COR-L47 (cell line): ENCODE measurements at regions not wholly inside any gene's neighbourhood (a gene's known extent, or its start where the extent isn't known, plus 50 kb on each side); places are given as distances from the start of the nearest gene placed in this dataset.

Experiments used
- DNase-seq: peaks from one replicate; lab custom pipeline; 2025; lab: John Stamatoyannopoulos, UW

- no peak for DNase-seq
These were observed 141.3 kb upstream of the SDK2 start for GRCh38 chr17:73785496-73785895.

GRCh38 chr17:73785958-73786743, 141.9 kb upstream of the SDK2 start:
- no peak for DNase-seq

DNA sequence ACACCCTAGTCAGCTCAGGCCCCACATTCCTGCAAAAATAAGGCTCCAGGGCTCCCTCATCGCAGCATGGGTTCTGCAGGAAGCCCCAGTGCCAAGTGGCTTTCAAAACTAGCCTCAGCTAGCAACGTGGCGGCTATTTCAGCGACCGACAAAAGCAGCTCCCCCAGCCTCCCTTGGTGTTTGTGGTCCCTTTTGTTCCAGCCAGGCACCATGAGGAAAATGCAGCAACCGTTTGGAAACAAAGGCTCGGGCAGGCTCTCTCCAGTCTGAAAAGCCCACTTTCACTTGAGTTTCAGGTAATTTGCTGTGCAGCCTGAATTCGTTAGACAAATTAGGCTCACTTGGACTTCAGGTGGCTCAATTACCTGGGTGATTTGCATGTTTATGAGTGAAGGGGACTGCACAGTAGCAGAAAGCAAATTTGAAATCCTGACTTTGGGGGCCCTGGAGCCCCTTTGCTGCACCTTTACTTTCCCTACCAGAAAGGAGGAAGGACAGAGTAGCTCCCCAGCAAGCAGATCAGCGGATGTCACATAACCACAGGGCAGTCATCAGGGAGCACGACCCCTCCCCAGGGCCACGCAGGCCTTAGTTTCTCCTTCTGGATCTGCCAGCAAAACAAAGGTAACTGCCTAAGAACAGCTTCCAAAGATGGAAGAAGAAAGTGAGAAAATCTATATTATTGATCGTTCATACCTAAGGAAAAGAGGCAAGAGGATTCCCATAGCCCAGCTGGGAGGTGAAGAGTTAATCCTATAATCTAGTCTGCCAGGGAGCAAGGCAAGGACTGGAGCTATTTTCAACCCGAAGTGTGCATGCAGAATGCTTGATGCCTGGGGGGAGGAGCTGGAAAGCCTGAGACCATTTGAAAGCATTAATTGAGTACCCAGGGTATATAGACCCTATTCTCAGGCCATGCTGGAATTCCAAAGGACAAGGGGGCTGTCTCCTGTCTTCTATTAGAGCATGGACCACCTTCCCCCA, 143.1 kb upstream of the SDK2 start:
- no peak for DNase-seq

GRCh38 chr17:73788111-73788510, 143.9 kb upstream of the SDK2 start:
- DNase-seq: no peak

DNA sequence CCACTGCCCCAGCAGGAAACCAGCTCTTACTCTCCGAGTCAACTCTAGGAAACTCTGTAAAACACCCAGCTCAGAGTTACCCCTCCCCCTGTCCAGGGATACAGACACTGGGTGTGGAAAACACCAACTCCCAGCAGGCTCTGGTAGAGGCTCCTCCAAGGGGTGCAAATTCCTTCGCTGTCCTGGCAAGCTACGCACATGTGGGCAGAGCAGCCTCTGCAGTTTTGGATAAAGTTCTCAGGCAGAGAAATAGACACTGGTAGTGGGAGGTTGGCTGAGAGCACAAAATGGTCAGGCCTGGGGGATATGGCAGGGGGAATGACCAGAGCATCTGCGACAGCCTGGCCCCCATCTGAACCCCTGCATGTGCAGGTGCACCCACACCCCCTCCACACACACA, 146.9 kb upstream of the SDK2 start:
- DNase-seq: no peak

DNA sequence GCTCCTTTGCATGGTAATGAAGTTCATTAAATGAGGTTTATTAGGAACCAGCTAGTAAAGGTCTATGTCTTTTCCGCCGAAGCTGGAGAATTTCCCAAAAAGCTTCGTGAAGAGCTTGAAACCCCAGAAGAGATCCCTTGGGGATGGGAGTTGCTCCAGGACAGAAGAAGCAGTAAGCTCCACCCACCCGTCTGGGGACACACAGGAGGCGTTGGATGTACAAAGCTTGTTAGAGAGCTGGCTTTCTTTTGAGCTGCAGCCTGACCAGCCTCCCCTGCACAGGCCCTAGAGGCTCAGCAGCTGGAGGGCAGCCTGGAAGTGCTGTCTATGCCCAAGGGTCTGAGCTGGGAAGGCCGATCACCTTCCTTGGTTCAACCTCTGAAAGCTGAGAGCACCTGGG, 147.4 kb upstream of the SDK2 start:
- DNase-seq: no peak

GRCh38 chr17:73792994-73793393, 148.7 kb upstream of the SDK2 start:
- no peak for DNase-seq

GRCh38 chr17:73794336-73794735, 150.1 kb upstream of the SDK2 start:
- DNase-seq: no peak

- peak; percentile 31 for DNase-seq
These were observed 151.5 kb upstream of the SDK2 start for GRCh38 chr17:73795730-73796129.

DNA sequence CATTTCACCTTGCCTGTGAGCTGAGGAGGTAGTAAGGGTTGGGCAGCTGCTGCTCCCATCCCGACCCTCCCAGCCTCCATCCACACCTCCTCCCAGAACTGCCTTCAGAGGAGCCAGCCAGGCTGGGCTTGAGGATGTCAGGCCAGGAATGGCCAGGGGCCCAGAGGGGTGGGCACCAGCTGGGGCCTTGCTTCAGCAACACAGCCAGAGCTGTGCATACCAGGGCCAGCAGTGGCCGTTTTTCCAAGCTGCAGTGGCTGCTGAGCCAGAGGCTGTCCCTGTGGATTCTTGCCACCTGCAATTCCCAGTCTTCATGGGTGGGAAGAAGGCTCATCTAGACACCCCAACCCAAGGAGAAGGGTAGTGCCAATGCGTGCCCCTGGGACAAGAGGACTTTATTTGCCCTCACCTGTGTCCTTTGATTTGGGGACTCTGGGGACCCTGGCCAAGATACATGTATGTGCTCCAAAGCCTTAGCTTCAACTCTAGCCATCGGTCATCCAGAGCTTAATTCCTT, 153.4 kb upstream of the SDK2 start:
- DNase-seq: no peak

- DNase-seq: no peak
These were observed 154.0 kb upstream of the SDK2 start for GRCh38 chr17:73798111-73798748.

- DNase-seq: no peak
These were observed 154.9 kb upstream of the SDK2 start for GRCh38 chr17:73799096-73799495.

- no peak for DNase-seq
These were observed 155.8 kb upstream of the SDK2 start for GRCh38 chr17:73799781-73800627.

DNA sequence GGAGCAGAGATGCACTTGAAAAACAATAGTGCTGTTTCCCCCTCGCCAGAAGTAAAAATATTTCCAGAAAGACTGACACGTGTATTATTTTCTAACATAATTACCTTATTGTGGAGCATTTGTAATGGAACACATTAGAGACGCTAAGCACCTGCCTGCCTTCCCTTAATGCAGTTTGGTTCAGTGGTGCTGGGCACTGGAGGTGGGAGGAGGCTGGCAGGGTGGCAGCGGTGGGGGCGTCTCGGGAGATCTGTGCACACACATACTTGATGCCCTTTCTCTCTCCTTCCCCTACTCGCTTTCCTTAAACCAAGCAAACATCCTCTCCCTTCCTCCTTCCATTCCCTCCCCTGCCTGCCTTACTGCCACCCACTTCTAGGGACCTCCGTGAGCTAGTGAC, 156.6 kb upstream of the SDK2 start:
- DNase-seq: peak; percentile 74

DNA sequence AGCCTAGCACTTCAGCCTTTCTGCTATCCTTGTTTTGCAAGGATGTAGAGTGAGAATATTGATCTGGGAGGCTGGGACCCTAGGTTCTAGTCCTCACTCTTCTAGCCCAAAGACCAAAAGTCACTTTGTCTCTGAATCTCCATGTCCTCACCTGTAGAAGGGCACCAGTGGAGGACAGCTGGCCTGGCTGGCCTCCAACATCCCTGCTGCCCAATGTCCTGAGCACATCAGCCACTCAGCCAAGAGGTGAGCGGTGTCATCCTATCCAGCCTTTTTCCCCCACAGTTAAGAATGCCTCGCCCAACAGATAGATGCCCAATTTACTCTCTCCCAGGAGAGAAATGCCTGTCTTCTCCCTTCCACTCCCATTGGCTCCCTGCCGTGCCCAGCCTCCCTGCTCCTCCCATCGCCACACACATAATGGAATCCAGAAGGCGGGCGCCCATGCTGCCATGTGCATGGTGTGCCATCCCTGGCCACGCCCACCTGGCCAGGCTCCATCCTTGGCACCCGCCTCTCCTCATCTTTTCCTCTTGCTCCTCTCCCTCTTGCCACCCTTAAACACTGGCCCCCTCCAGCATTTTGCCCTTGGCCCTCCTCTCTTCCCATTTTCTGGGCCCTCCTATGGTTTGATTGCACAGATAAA, 157.3 kb upstream of the SDK2 start:
- DNase-seq: peak; percentile 66

DNA sequence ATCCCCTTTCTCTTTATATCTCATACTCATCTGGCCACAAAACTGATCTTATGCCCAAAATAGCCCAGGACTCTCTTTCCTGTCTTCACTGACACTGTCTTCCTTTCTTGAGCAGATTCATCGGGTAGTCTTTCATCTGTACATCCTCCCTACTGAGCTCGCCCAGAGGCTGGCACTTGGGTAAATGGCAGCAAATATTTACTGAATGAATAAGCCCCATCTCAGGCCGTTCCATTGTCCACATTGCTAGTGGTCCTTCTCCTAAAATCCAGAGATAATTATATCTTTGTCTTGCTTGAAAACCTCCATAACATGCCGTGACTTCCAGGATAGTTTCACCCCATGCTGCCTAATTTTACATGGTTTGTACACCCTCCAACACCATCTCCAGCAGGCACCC, 158.1 kb upstream of the SDK2 start:
- peak; percentile 52 for DNase-seq

GRCh38 chr17:73802871-73803270, 158.6 kb upstream of the SDK2 start:
- no peak for DNase-seq

DNA sequence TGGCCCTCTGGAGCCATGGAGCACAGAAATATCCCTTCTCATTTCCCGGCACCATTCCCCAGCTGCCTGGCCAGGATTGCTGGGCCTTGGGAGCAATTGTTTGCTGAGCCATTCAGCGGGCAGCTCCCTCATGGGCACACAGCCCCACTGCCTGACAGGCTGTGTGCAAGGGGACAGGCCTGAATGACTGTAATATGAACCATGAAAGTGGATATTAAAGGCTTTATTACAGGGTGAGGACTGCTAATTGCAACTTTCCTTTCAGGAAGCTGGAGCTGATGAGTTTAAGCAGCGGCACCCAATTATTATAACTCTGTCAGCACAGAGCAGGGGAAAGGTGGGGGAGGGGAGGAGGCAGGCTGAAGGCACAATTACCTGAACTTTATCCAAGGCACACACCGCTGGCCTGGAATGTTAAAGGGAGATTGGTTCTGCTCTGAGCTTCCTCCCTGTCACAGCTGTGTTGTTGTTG, 159.8 kb upstream of the SDK2 start:
- peak; percentile 92 for DNase-seq

GRCh38 chr17:73806768-73807167, 162.5 kb upstream of the SDK2 start:
- DNase-seq: no peak

DNA sequence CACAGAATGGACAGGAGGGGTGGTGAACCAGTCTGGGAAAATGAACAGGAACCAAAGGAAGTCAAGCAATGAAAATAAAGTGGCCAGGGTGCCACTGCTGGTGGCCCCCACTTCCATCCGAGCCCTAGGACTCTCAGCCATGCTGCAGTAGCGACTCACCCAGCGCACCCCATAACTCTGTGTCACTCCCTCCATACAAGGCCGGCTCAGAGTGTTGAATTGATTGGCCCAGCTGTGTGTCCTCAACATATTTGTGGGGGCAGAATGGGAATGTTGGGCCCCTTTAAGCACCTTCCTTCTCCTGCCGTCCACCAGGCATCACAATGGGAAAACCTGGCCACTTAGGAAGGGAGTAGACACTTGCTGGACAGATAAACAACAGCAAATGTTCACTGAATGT, 169.0 kb upstream of the SDK2 start:
- DNase-seq: no peak

GRCh38 chr17:73814075-73814474, 169.8 kb upstream of the SDK2 start:
- DNase-seq: peak; percentile 47
